GM20000 (cell line): ENCODE measurements at regions not wholly inside any gene's neighbourhood (a gene's known extent, or its start where the extent isn't known, plus 50 kb on each side); places are given as distances from the start of the nearest gene placed in this dataset.
"Not testable (repeated sequence)": the region's sequence is repeated elsewhere in the genome, so short reads cannot be mapped to it uniquely, and the experiment has no call there.

Experiments used
- DNase-seq: peaks from one replicate; pipeline ENCODE4 v3.0.0; 2012; ENCODE audit warnings: low spot score
- CTCF ChIP-seq: IDR thresholded peaks from 2 replicates; pipeline ENCODE4 v1.5.1; 2012; ENCODE audit warnings: mild to moderate bottlenecking, control low read depth; ENCODE audit errors: extremely low read depth, missing control alignments

GRCh38 chr7:7002418-7003062 is 176.5 kb upstream of the CCZ1B start:
- no peak for DNase-seq
- TF ChIP-seq CTCF = no peak

- no peak for DNase-seq
- TF ChIP-seq CTCF = no peak
These were observed 177.0 kb upstream of the C1GALT1 start for GRCh38 chr7:7005303-7005702.

GRCh38 chr7:7005949-7006348 is 176.4 kb upstream of the C1GALT1 start:
- DNase-seq = not testable (repeated sequence)

GRCh38 chr7:7011241-7011640 is 171.1 kb upstream of the C1GALT1 start:
- not testable (repeated sequence) for DNase-seq

GRCh38 chr7:7011751-7012150 is 170.6 kb upstream of the C1GALT1 start:
- DNase-seq = not testable (repeated sequence)

- DNase-seq = no peak
- TF ChIP-seq CTCF = no peak
These were observed 167.3 kb upstream of the C1GALT1 start for GRCh38 chr7:7014827-7015595.

GRCh38 chr7:7017707-7018280 is 164.6 kb upstream of the C1GALT1 start:
- DNase-seq = no peak
- no peak for TF ChIP-seq CTCF

GRCh38 chr7:7018290-7018689 is 164.1 kb upstream of the C1GALT1 start:
- TF ChIP-seq CTCF = no peak
- DNase-seq = no peak

- DNase-seq = no peak
- TF ChIP-seq CTCF = no peak
These were observed 150.1 kb upstream of the C1GALT1 start for GRCh38 chr7:7032221-7032620.
